ENCODE measurements at regions not wholly inside any gene's neighbourhood (a gene's known extent, or its start where the extent isn't known, plus 50 kb on each side); places are given as distances from the start of the nearest gene placed in this dataset.
"Not testable (repeated sequence)": the region's sequence is repeated elsewhere in the genome, so short reads cannot be mapped to it uniquely, and the experiment has no call there.

DNA sequence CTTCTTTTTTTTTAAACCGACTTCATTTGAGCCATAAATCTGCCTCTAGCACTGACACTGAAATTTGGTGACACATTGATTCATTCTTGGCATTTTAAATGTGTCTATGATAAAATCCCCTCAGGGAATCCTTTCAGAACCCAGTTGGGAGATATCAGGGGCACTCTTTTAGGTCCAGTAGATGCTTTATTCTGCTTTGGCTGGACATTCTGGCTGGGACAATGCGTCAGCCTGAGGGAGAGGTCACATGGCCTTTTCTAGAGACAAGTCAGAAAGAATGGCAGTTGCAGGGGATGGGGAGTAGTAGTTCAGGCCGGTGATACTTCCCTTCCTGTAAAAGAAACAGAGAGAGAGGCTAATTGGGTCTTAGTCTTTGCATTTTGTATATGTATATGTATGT lies 63.1 kb downstream of the TRIM43 start:
- H3K4me3 ChIP-seq, H3K27ac ChIP-seq: not testable (repeated sequence)

DNA sequence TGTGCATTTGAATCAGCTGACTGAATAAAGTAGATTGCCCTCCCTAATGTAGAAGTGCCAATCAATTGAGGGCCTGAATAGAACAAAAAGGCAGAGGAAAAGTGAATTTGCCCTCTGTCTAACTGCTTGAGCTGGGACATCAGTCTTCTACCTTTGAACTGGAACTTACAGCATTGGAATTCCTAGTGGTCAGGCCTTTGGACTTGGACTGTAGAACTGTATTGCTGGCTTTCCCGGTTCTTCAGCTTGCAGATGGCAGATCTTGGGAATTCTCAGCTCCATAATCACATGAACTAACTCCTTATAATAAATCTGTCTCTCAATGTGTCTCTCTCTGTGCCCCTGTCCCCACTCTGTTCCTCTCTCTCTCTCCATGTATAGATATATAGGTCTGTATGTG lies 64.8 kb downstream of the TRIM43 start:
- H3K4me3 ChIP-seq, H3K27ac ChIP-seq: not testable (repeated sequence)

- H3K27ac ChIP-seq, H3K4me3 ChIP-seq: not testable (repeated sequence)
These were observed 66.1 kb downstream of the TRIM43 start for GRCh38 chr2:95657937-95658336.

- H3K27ac ChIP-seq, H3K4me3 ChIP-seq: not testable (repeated sequence)
These were observed 69.2 kb downstream of the TRIM43 start for GRCh38 chr2:95660766-95661562.

- not testable (repeated sequence) for H3K4me3 ChIP-seq, H3K27ac ChIP-seq
These were observed 72.0 kb downstream of the TRIM43 start for GRCh38 chr2:95663471-95664441.

GRCh38 chr2:95666636-95667035 lies 74.8 kb downstream of the TRIM43 start:
- not testable (repeated sequence) for H3K4me3 ChIP-seq, H3K27ac ChIP-seq

DNA sequence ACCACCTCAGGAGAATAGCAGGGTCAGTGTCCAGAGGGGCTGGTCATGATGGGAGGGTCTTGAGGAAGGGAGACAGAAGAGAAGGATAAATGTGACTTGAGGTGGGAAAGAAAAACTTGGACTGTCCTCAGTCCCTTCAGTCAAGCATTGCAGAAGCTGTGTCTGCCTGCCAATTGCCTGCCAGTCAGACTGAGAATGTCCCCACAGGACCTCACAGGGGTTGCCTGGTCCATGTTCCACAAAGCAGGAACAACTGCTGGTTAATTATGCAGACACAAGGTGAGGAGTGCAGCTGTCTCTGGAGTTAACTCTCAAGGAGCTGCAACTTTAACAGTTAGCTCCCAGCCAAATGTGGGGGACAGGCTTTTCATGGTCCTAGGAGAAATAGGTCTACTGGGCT lies 75.7 kb downstream of the TRIM43 start:
- no peak overlapping the region for H3K4me3 ChIP-seq
- no peak overlapping the region for H3K27ac ChIP-seq

- H3K27ac ChIP-seq, H3K4me3 ChIP-seq: not testable (repeated sequence)
These were observed 77.1 kb downstream of the TRIM43 start for GRCh38 chr2:95668934-95669333.

- no peak overlapping the region for H3K27ac ChIP-seq
- H3K4me3 ChIP-seq, result no peak overlapping the region
These were observed 77.7 kb downstream of the TRIM43 start for GRCh38 chr2:95669441-95669991.

GRCh38 chr2:95670167-95670566 lies 78.4 kb downstream of the TRIM43 start:
- no peak overlapping the region for H3K4me3 ChIP-seq
- peak overlapping the region in 1 of 21 experiments; percentile 21 for H3K27ac ChIP-seq

- H3K27ac ChIP-seq, result peak overlapping the region in 2 of 21 experiments; percentile 21 to 35
These were observed 78.9 kb downstream of the TRIM43 start for GRCh38 chr2:95670686-95671085.

DNA sequence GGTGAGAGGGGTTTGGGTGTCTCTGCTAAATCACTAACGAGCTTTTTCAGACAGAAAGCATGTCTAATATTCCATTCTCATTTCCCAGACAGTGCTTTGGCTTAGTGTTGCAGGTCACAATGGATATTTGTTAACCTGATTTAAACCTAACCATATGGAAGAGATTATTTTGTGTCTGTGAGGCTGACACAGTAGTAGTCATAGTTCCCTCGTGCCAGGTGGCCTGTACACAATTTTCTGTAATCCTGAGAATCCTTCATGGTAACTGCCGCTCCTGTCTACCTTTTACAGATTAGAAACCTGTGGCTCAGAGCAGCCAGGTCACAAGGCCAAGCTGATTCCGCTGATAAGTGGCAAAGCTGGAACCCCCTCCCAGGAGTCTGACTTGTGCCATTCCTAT lies 79.4 kb downstream of the TRIM43 start:
- H3K27ac ChIP-seq, result peak overlapping the region in 2 of 21 experiments; percentile 35 to 38
- not testable (repeated sequence) for H3K4me3 ChIP-seq

More at GRCh38 chr2:95670686-95671085, 78.9 kb downstream of the TRIM43 start:
- no peak overlapping the region for H3K4me3 ChIP-seq

GRCh38 chr2:95671992-95672391 lies 80.2 kb downstream of the TRIM43 start:
- not testable (repeated sequence) for H3K4me3 ChIP-seq
- H3K27ac ChIP-seq, result peak overlapping the region in 4 of 21 experiments; percentile 26 to 42 (median 36)

DNA sequence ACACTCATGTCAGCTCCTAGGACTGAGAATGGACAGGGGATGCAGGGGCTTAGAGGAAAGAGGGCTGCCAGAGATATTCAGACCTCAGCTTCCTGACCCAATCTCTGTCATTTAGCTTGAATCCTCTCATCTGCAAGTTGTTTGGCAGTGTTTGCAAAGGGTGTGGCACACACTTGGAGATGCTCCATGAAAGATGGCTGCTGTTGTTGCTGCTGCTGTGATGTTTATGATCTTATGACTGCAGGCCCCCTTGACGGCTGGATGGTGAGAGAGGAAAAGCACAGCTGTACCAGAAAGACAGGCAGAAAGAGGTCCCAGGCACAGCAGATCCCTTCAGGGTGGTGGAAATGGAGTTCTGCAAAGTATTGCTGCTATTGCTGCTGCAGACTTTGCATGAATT lies 80.7 kb downstream of the TRIM43 start:
- not testable (repeated sequence) for H3K4me3 ChIP-seq
- peak overlapping the region in 2 of 21 experiments; percentile 26 to 42 for H3K27ac ChIP-seq

- H3K27ac ChIP-seq, result no peak overlapping the region
- H3K4me3 ChIP-seq, result no peak overlapping the region
These were observed 82.4 kb downstream of the TRIM43 start for GRCh38 chr2:95674186-95674585.

DNA sequence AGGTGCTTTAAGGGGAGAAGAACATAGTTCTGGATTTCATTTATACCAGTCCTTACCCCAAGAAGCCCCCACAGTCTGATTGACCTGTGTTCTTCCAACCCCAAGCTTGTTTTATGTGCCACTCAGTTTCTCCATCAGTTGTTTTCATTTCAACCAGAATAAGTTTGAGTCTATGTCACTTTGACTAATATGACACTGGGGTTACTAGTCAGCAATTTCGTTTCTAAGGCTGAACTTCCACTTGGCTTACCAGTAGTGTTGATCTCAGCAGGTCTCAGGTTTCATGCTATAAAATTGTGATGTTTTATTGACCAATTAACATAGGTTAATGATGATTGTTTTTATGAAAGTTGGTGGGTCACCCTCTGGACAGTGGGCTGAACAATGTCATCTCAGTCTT lies 84.8 kb downstream of the TRIM43 start:
- H3K4me3 ChIP-seq, H3K27ac ChIP-seq: not testable (repeated sequence)

GRCh38 chr2:95677346-95677745 lies 85.5 kb downstream of the TRIM43 start:
- Histone ChIP-seq H3K4me3 (no peak overlapping the region), H3K27ac (no peak overlapping the region)

- H3K4me3 ChIP-seq, H3K27ac ChIP-seq: not testable (repeated sequence)
These were observed 86.0 kb downstream of the TRIM43 start for GRCh38 chr2:95677833-95678232.

DNA sequence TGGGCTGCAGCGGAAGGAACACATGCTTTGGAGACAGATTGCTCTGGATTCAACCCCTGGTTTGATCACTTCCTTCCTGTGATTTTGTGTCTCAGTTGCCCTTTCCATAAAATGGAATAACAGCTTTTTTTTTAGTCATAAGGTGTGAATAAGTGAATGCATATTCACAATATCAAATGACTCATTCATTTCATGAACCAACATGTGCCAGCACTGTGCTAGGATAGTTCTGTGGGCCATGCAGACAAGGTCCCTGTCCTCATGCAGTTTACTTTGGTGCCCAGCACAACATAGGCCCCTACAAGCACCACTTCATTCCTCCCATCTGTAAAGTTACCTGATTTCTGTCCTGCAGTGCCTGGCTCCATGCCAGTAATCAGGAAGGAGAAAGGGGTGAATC lies 89.4 kb downstream of the TRIM43 start:
- not testable (repeated sequence) for H3K4me3 ChIP-seq, H3K27ac ChIP-seq

DNA sequence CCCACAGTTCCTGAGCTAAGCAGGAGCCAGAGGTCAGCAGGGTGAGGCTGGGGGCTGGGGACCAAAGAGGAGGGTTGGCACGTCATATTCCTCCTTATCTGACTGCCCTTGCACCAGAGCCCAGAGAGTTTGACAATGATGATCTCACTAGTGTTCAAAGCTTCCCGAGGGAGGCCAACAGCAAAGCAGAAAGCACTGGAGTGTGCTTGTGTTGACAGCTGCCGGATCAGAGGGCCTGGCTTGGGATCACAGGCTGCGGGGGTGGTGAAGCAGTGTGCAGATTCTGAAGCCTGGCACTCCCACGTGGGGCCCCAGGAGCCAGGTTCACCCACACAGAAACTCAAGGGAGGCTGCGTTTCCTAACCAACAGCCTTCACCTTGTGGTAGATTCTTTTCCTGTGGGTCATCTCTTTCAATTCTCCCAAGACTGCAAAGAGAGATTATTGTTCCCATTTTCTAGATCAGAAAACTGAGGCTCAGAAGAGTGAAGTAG lies 89.8 kb downstream of the TRIM43 start:
- H3K4me3 ChIP-seq, H3K27ac ChIP-seq: not testable (repeated sequence)
